ENCODE measurements at regions not wholly inside any gene's neighbourhood (a gene's known extent, or its start where the extent isn't known, plus 50 kb on each side); places are given as distances from the start of the nearest gene placed in this dataset.
A peak's percentile ranks its signal among the peaks of the same experiment; 100 is the strongest.

DNA sequence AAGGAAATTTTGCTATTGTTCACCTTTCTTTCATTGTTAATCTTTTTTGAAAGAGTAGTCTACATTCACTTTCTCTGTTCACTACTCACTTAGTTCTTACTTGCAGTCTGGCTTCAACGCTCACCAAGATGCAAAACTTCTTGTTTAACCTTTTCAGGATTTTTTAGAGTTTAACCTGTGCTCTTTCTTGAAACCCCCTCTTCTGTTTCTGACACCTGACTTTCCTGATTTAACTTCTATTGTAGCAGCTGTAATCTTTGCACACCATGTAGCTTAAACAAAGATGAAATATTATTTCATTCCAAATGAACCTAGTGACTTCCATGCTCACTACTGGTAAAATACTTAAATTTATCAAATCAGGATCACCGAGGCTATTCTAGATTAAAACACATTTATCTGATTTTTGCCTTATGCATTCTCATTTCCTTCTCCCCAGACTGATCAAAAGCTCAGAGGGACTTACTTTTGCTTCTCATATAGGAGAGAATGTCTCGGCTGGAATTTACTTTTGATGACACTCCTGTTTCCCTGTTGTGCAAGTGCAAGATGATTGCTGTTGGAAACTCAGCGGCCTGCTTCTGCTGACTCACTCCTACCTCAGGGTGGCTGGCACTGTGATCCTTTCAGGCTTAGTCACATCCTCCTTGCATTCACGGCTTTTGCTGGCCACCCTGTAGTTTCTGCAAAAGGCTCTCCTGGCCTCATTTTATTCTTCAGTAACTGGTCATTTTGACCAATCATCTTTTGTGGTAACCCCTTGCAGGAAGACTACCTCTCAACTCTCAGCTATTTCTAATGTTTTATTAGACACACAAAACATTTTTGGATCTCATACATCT lies 109.3 kb upstream of the IFNE start:
- peak; percentile 99 for DNase-seq (ENCODE audit: low read depth)
- peak overlapping the region; percentile 57 for H3K4me3 ChIP-seq (ENCODE audit: low read depth, low read length)
- TF ChIP-seq, protein P1, sequence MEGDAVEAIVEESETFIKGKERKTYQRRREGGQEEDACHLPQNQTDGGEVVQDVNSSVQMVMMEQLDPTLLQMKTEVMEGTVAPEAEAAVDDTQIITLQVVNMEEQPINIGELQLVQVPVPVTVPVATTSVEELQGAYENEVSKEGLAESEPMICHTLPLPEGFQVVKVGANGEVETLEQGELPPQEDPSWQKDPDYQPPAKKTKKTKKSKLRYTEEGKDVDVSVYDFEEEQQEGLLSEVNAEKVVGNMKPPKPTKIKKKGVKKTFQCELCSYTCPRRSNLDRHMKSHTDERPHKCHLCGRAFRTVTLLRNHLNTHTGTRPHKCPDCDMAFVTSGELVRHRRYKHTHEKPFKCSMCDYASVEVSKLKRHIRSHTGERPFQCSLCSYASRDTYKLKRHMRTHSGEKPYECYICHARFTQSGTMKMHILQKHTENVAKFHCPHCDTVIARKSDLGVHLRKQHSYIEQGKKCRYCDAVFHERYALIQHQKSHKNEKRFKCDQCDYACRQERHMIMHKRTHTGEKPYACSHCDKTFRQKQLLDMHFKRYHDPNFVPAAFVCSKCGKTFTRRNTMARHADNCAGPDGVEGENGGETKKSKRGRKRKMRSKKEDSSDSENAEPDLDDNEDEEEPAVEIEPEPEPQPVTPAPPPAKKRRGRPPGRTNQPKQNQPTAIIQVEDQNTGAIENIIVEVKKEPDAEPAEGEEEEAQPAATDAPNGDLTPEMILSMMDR (IDR thresholded peaks at IDR 0.05; ENCODE audit: insufficient read depth, low read length), result no peak

DNA sequence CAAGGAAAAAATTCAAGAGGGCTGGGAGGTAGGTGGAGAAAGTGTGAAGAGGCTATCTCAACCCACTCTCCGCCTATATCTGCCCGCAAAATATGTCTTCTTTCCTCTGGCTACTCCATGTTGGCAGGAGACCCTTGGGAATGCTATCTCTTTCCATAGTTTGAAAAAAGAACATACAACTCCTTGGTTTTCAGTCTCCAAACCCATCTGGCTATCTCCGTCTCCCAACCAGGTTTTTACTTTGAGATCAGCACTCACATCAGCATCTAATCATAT lies 109.9 kb upstream of the IFNE start:
- DNase-seq (ENCODE audit: low read depth), result no peak
- TF ChIP-seq, protein P1 (IDR thresholded peaks at IDR 0.05; ENCODE audit: insufficient read depth, low read length), result no peak
- H3K4me3 ChIP-seq (ENCODE audit: low read depth, low read length), result no peak overlapping the region

DNA sequence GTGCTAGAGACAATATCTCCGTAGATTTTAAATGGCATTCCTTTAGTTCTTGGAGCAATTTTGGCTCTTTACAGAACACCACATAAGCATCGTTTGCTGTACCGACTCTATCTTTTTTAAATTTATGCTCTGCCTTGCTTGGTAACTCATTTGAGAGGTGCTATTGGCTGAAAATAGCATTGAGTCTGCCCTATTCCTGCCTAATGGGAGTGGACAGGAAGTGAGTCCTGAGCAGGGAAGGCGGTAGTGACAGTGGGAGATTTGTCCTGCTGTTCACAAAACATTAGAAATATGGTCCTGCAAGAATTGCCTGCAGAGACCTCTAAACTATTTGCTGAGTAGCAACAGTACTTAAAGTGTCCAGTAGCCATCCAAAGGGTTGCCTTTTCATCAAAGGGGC lies 115.2 kb upstream of the IFNE start:
- DNase-seq (ENCODE audit: low read depth), result no peak
- H3K4me3 ChIP-seq (ENCODE audit: low read depth, low read length), result no peak overlapping the region
- TF ChIP-seq, protein P1 (IDR thresholded peaks at IDR 0.05; ENCODE audit: insufficient read depth, low read length), result no peak

DNA sequence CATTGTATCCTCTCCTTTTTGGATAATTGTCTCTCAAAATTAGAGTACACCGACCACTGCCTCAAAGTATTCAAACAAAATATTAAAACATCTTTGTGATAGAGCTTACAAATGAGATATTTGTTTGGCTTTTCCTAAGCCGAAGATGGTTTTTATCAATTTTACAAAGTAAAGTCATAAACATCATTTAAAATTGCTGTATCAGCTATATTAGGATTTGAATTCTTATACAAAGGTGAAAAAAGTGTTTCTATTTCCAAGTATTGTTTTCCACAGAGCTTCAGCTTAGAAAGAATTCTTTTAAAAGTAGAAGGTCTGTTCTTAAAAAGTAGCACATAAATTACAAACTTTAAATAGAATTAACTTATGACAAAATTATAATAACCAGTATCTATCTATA lies 116.6 kb upstream of the IFNE start:
- H3K4me3 ChIP-seq (ENCODE audit: low read depth, low read length), result no peak overlapping the region
- DNase-seq (ENCODE audit: low read depth), result no peak
- TF ChIP-seq, protein P1 (IDR thresholded peaks at IDR 0.05; ENCODE audit: insufficient read depth, low read length), result no peak

DNA sequence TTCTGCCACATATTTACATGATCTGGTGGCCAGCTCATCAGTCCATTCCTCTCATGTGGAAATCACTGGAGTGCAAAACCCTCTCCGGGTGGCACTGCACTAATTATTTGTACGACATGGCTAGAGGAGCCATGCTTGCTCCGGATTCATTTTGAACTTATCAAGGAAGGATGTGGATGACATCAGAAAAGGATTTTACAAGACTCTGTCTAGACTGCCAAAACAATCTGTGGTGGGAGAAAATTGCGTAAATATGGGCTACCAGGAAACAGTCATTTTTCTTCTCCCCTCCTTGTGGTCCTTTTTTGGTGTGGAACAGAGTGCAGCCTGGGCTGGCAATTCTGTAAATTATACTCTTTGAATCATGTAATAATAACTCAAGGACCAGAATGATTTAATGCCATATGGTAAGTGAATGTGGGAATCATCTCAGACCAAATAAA lies 123.4 kb upstream of the IFNE start:
- TF ChIP-seq, protein P1 (IDR thresholded peaks at IDR 0.05; ENCODE audit: insufficient read depth, low read length), result no peak
- H3K4me3 ChIP-seq (ENCODE audit: low read depth, low read length), result no peak overlapping the region
- peak; percentile 95 for DNase-seq (ENCODE audit: low read depth)

DNA sequence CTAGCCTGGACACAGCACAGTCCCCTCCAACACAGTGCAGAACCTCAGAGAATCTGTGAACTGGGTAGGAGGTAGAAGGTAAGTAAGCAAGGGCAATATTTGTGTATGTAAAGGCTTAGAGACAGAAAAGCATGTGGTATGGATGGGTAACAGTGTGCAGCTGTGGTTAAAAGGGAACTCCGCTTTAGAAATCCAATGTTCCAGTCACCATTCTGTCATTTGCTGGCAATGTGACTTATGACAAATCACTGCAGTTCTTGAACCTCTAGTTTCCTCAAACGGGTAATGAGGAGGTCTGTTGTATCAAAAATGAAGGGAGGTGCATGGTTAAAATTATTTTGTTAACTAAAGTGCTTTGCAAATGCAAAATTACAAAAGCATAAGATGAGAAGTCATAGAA lies 125.5 kb upstream of the IFNE start:
- H3K4me3 ChIP-seq (ENCODE audit: low read depth, low read length), result no peak overlapping the region
- TF ChIP-seq, protein P1 (IDR thresholded peaks at IDR 0.05; ENCODE audit: insufficient read depth, low read length), result no peak
- no peak for DNase-seq (ENCODE audit: low read depth)

DNA sequence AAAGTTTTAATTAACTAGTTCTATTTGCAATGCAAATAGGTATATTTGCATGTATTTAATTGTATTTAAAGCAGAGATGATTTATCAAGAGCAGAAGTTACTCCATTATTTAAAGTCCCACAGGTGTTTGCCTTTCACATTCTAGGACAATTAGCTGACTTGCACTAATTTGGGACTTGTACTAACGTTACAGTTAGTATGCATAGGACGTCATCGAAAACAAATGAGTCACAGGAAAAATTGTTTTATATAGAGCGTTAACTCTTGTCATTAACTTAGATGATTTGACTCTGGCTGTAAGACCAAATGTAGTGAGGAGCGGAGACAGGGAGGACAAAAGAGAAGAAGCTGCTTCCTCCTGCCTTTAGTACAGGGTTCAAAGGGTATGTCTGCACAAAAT lies 126.1 kb upstream of the IFNE start:
- H3K4me3 ChIP-seq (ENCODE audit: low read depth, low read length), result no peak overlapping the region
- no peak for DNase-seq (ENCODE audit: low read depth)
- TF ChIP-seq, protein P1 (IDR thresholded peaks at IDR 0.05; ENCODE audit: insufficient read depth, low read length), result no peak
